CD4-positive, alpha-beta T cell treated with Interleukin-4 for 4 hours (primary cell): ENCODE measurements at regions not wholly inside any gene's neighbourhood (a gene's known extent, or its start where the extent isn't known, plus 50 kb on each side); places are given as distances from the start of the nearest gene placed in this dataset.
"Not testable (repeated sequence)": the region's sequence is repeated elsewhere in the genome, so short reads cannot be mapped to it uniquely, and the experiment has no call there.

Experiments
- DNase-seq: peaks from one replicate; pipeline ENCODE4 v3.0.0-alpha.2; 2020

- no peak for DNase-seq
These were observed 629.5 kb upstream of the AMOT start for GRCh38 chrX:113470166-113470565.

GRCh38 chrX:113457719-113458118 is 617.1 kb upstream of the AMOT start:
- no peak for DNase-seq

GRCh38 chrX:113455582-113455981 is 615.0 kb upstream of the AMOT start:
- DNase-seq = no peak

GRCh38 chrX:113429011-113429410 is 588.4 kb upstream of the AMOT start:
- DNase-seq = no peak

- no peak for DNase-seq
These were observed 581.7 kb upstream of the AMOT start for GRCh38 chrX:113422323-113422722.

- DNase-seq = no peak
These were observed 580.8 kb upstream of the AMOT start for GRCh38 chrX:113421432-113421831.

- DNase-seq = no peak
These were observed 571.5 kb upstream of the AMOT start for GRCh38 chrX:113412106-113412505.

- no peak for DNase-seq
These were observed 568.2 kb upstream of the AMOT start for GRCh38 chrX:113408843-113409242.

- DNase-seq = no peak
These were observed 559.6 kb upstream of the AMOT start for GRCh38 chrX:113400193-113400704.

- no peak for DNase-seq
These were observed 559.0 kb upstream of the AMOT start for GRCh38 chrX:113399506-113400192.

GRCh38 chrX:113392355-113392754 is 551.7 kb upstream of the AMOT start:
- no peak for DNase-seq

- no peak for DNase-seq
These were observed 551.2 kb upstream of the AMOT start for GRCh38 chrX:113391875-113392274.

- DNase-seq = no peak
These were observed 549.9 kb upstream of the AMOT start for GRCh38 chrX:113390531-113390930.

- no peak for DNase-seq
These were observed 549.2 kb upstream of the AMOT start for GRCh38 chrX:113389846-113390245.

- no peak for DNase-seq
These were observed 544.0 kb upstream of the AMOT start for GRCh38 chrX:113384628-113385027.

GRCh38 chrX:113373421-113373820 is 532.8 kb upstream of the AMOT start:
- not testable (repeated sequence) for DNase-seq

GRCh38 chrX:113370006-113370405 is 529.4 kb upstream of the AMOT start:
- no peak for DNase-seq

- DNase-seq = no peak
These were observed 528.4 kb upstream of the AMOT start for GRCh38 chrX:113369056-113369455.

- no peak for DNase-seq
These were observed 512.5 kb upstream of the AMOT start for GRCh38 chrX:113353134-113353533.

GRCh38 chrX:113330416-113330815 is 489.8 kb upstream of the AMOT start:
- no peak for DNase-seq

GRCh38 chrX:113315927-113316326 is 475.3 kb upstream of the AMOT start:
- no peak for DNase-seq

GRCh38 chrX:113305496-113305895 is 464.9 kb upstream of the AMOT start:
- no peak for DNase-seq

- no peak for DNase-seq
These were observed 459.9 kb upstream of the AMOT start for GRCh38 chrX:113300580-113300979.

GRCh38 chrX:113297437-113297836 is 456.8 kb upstream of the AMOT start:
- no peak for DNase-seq

- DNase-seq = no peak
These were observed 448.9 kb upstream of the AMOT start for GRCh38 chrX:113289503-113289902.
